H1 (cell line): ENCODE measurements at regions not wholly inside any gene's neighbourhood (a gene's known extent, or its start where the extent isn't known, plus 50 kb on each side); places are given as distances from the start of the nearest gene placed in this dataset.

Source experiments
- ASH2L ChIP-seq: fragments of 200-600, 300-600 bp; sonication (generic); IDR thresholded peaks from one replicate; pipeline ENCODE4 v1.7.1; 2017; ENCODE audit warnings: low read length
- TEAD4 ChIP-seq: IDR thresholded peaks from 2 replicates; pipeline ENCODE4 v1.6.1; 2012; ENCODE audit warnings: low read depth, low read length, inconsistent platforms, mixed read lengths

DNA sequence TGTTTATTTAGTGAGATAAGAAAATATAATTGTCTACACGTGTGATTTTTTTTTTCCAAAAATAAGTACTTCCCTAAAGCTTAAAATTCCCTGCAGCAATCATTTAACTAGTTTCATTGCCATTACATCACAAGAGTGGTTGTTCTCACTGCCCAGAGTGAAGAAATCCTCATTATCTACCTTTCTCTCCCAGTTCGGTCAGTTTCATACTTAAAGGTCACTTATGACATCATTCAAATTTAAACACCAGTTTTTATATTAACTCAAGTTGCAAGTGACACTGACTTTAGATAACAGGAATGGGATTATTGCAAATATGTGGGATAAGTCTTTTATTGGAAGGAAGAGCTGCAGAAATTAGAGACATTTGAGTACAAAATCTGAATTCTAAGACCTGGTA, 1699.8 kb upstream of the IGFBP7 start (continued):
- TF ChIP-seq TEAD4 (no peak), ASH2L (no peak)
